ENCODE measurements at regions not wholly inside any gene's neighbourhood (a gene's known extent, or its start where the extent isn't known, plus 50 kb on each side); places are given as distances from the start of the nearest gene placed in this dataset.

- POLR2A ChIA-PET, result no interaction called here
- H3K27ac ChIP-seq (ENCODE audit: low read depth, low read length), result peak overlapping the region; percentile 68
Measured at GRCh38 chr18:76620321-76621170, 125.5 kb upstream of the ZNF516 start.

GRCh38 chr18:76619621-76620315 is 124.7 kb upstream of the ZNF516 start:
- CTCF ChIA-PET, result interaction anchor here (0.6 to 4.9 kb wide), 22 partner anchors 9 to 220 kb away, joined by 3 to 63 read pairs (median 4); no protein-coding TSS in a partner anchor
- H3K27ac ChIP-seq (ENCODE audit: low read depth, low read length), result peak overlapping the region; percentile 68
- POLR2A ChIA-PET, result no interaction called here
- peaks cover 8% of the 10 kb centered on the region for H3K27me3 ChIP-seq (ENCODE audit: control insufficient read depth, insufficient read depth, low read length)
- no peaks in the 10 kb centered on the region for H3K9me3 ChIP-seq (ENCODE audit: control insufficient read depth, insufficient read depth, low read length)
- DNase-seq (ENCODE audit: low read depth, low spot score), result no peak
- H3K4me3 ChIP-seq (ENCODE audit: low read depth, low read length), result peak overlapping the region; percentile 39
- no peak for TF ChIP-seq CTCF (IDR thresholded peaks at IDR 0.05; ENCODE audit: low read depth, low read length)

More at GRCh38 chr18:76620321-76621170, 125.5 kb upstream of the ZNF516 start:
- peaks cover 2% of the 10 kb centered on the region for H3K27me3 ChIP-seq (ENCODE audit: control insufficient read depth, insufficient read depth, low read length)
- CTCF ChIA-PET, result interaction anchor here (0.6 to 4.9 kb wide), 28 partner anchors 9 to 221 kb away, joined by 3 to 63 read pairs (median 4); no protein-coding TSS in a partner anchor
- peak; percentile 77 for TF ChIP-seq CTCF (IDR thresholded peaks at IDR 0.05; ENCODE audit: low read depth, low read length)
- DNase-seq (ENCODE audit: low read depth, low spot score), result peak; percentile 42
- peak overlapping the region; percentile 36; the same call in 1 of the 2 replicates for H3K4me3 ChIP-seq (ENCODE audit: low read depth, low read length)
- H3K9me3 ChIP-seq (ENCODE audit: control insufficient read depth, insufficient read depth, low read length), result no peaks in the 10 kb centered on the region

- H3K4me3 ChIP-seq (ENCODE audit: low read depth, low read length), result no peak overlapping the region
- H3K9me3 ChIP-seq (ENCODE audit: control insufficient read depth, insufficient read depth, low read length), result no peaks in the 10 kb centered on the region
- ChIA-PET CTCF (interaction anchor here (0.8 to 4.9 kb wide), 10 partner anchors 8 to 219 kb away, joined by 3 to 63 read pairs (median 4); no protein-coding TSS in a partner anchor), POLR2A (no interaction called here)
- peaks cover 8% of the 10 kb centered on the region for H3K27me3 ChIP-seq (ENCODE audit: control insufficient read depth, insufficient read depth, low read length)
- no peak for DNase-seq (ENCODE audit: low read depth, low spot score)
- peak overlapping the region; percentile 68 for H3K27ac ChIP-seq (ENCODE audit: low read depth, low read length)
- TF ChIP-seq CTCF (IDR thresholded peaks at IDR 0.05; ENCODE audit: low read depth, low read length), result no peak
Measured at GRCh38 chr18:76619261-76619620, 124.2 kb upstream of the ZNF516 start.

GRCh38 chr18:76618721-76619120 is 123.7 kb upstream of the ZNF516 start:
- H3K27me3 ChIP-seq (ENCODE audit: control insufficient read depth, insufficient read depth, low read length), result peaks cover 9% of the 10 kb centered on the region
- ChIA-PET POLR2A (no interaction called here), CTCF (interaction anchor here (1.3 to 4.9 kb wide), 2 partner anchors 131 to 219 kb away, joined by 6 to 63 read pairs; no protein-coding TSS in a partner anchor)
- DNase-seq (ENCODE audit: low read depth, low spot score), result no peak
- no peak for TF ChIP-seq CTCF (IDR thresholded peaks at IDR 0.05; ENCODE audit: low read depth, low read length)
- peaks cover 2% of the 10 kb centered on the region; the same call in 1 of the 2 replicates for H3K9me3 ChIP-seq (ENCODE audit: control insufficient read depth, insufficient read depth, low read length)
- no peak overlapping the region for H3K27ac ChIP-seq (ENCODE audit: low read depth, low read length)
- H3K4me3 ChIP-seq (ENCODE audit: low read depth, low read length), result no peak overlapping the region

Measured in AG04450 (cell line).